ENCODE measurements at regions not wholly inside any gene's neighbourhood (a gene's known extent, or its start where the extent isn't known, plus 50 kb on each side); places are given as distances from the start of the nearest gene placed in this dataset.

GRCh38 chr2:236840857-236841256 is 244.8 kb upstream of the COPS8 start:
- Histone ChIP-seq H3K36me3 (ENCODE audit: control insufficient read depth in 1 of 2, insufficient read depth in 2 of 2, low read length in 2 of 2) (no peaks in the 10 kb centered on the region), H3K27ac (ENCODE audit: low read length) (peak overlapping the region; percentile 19), H3K4me3 (ENCODE audit: low read depth in 1 of 2, low read length in 2 of 2) (no peak overlapping the region)

DNA sequence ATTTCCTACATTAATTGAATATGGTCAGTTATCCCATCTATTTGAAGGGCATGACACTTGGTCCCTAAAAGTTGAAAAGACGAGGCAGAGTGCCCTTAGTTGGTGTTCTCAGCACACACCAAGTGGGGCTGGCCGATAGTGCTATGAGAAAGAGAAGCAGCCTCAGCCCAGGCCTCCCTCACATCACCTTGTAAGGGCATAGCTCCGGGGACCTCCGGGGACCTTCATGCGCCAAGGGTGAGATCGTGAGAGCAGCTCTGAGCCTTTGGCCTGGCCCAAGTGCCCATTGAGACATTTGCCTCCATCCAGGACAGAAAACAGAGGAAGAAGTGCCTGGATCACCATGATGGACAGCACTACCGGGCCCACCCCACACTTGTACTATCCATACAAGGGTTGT is 244.3 kb upstream of the COPS8 start:
- Histone ChIP-seq H3K4me3 (ENCODE audit: low read depth in 1 of 2, low read length in 2 of 2) (no peak overlapping the region), H3K27ac (ENCODE audit: low read length) (no peak overlapping the region), H3K4me1 (ENCODE audit: control insufficient read depth in 1 of 2, insufficient read depth in 2 of 2, low read length in 2 of 2) (no peaks in the 10 kb centered on the region), H3K36me3 (ENCODE audit: control insufficient read depth in 1 of 2, insufficient read depth in 2 of 2, low read length in 2 of 2) (no peaks in the 10 kb centered on the region), H3K27me3 (ENCODE audit: low read depth, low read length) (no peaks in the 10 kb centered on the region), H3K9me3 (ENCODE audit: control insufficient read depth in 1 of 2, low read length in 2 of 2) (no peaks in the 10 kb centered on the region)

More at GRCh38 chr2:236840857-236841256, 244.8 kb upstream of the COPS8 start:
- H3K27me3 ChIP-seq (ENCODE audit: low read depth, low read length) = no peaks in the 10 kb centered on the region
- H3K9me3 ChIP-seq (ENCODE audit: control insufficient read depth in 1 of 2, low read length in 2 of 2) = no peaks in the 10 kb centered on the region
- no peaks in the 10 kb centered on the region for H3K4me1 ChIP-seq (ENCODE audit: control insufficient read depth in 1 of 2, insufficient read depth in 2 of 2, low read length in 2 of 2)

GRCh38 chr2:236843161-236843968 is 242.3 kb upstream of the COPS8 start:
- H3K36me3 ChIP-seq (ENCODE audit: control insufficient read depth in 1 of 2, insufficient read depth in 2 of 2, low read length in 2 of 2) = no peaks in the 10 kb centered on the region
- no peak overlapping the region for H3K27ac ChIP-seq (ENCODE audit: low read length)
- H3K4me1 ChIP-seq (ENCODE audit: control insufficient read depth in 1 of 2, insufficient read depth in 2 of 2, low read length in 2 of 2) = no peaks in the 10 kb centered on the region
- H3K9me3 ChIP-seq (ENCODE audit: control insufficient read depth in 1 of 2, low read length in 2 of 2) = no peaks in the 10 kb centered on the region
- no peaks in the 10 kb centered on the region for H3K27me3 ChIP-seq (ENCODE audit: low read depth, low read length)
- no peak overlapping the region for H3K4me3 ChIP-seq (ENCODE audit: low read depth in 1 of 2, low read length in 2 of 2)

GRCh38 chr2:236844711-236845110 is 241.0 kb upstream of the COPS8 start:
- H3K36me3 ChIP-seq (ENCODE audit: control insufficient read depth in 1 of 2, insufficient read depth in 2 of 2, low read length in 2 of 2) = no peaks in the 10 kb centered on the region
- H3K4me1 ChIP-seq (ENCODE audit: control insufficient read depth in 1 of 2, insufficient read depth in 2 of 2, low read length in 2 of 2) = no peaks in the 10 kb centered on the region
- H3K4me3 ChIP-seq (ENCODE audit: low read depth in 1 of 2, low read length in 2 of 2) = no peak overlapping the region
- no peaks in the 10 kb centered on the region for H3K27me3 ChIP-seq (ENCODE audit: low read depth, low read length)
- no peak overlapping the region for H3K27ac ChIP-seq (ENCODE audit: low read length)
- H3K9me3 ChIP-seq (ENCODE audit: control insufficient read depth in 1 of 2, low read length in 2 of 2) = no peaks in the 10 kb centered on the region

DNA sequence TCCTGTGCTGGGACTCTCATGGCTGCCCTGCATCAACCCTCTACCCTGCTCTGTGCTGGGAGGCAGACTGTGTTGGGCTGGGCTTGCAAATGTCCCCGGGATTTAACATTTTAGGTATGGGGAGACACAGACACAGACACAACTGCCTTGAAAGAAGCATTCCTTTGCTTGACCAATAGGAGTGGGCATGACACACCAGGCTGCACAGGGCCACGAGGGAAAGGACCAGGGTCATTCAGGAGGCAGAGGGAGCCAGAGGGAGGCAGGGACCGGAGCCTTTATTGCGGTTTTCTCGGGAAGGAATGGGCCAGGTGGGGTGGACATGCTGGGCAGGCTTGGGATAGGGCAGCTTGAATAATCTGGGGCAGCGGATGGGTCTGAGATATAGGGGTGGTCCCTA is 238.7 kb upstream of the COPS8 start:
- H3K9me3 ChIP-seq (ENCODE audit: control insufficient read depth in 1 of 2, low read length in 2 of 2) = no peaks in the 10 kb centered on the region
- H3K4me1 ChIP-seq (ENCODE audit: control insufficient read depth in 1 of 2, insufficient read depth in 2 of 2, low read length in 2 of 2) = no peaks in the 10 kb centered on the region
- no peak overlapping the region for H3K4me3 ChIP-seq (ENCODE audit: low read depth in 1 of 2, low read length in 2 of 2)
- H3K27me3 ChIP-seq (ENCODE audit: low read depth, low read length) = no peaks in the 10 kb centered on the region
- no peak overlapping the region for H3K27ac ChIP-seq (ENCODE audit: low read length)
- no peaks in the 10 kb centered on the region for H3K36me3 ChIP-seq (ENCODE audit: control insufficient read depth in 1 of 2, insufficient read depth in 2 of 2, low read length in 2 of 2)

DNA sequence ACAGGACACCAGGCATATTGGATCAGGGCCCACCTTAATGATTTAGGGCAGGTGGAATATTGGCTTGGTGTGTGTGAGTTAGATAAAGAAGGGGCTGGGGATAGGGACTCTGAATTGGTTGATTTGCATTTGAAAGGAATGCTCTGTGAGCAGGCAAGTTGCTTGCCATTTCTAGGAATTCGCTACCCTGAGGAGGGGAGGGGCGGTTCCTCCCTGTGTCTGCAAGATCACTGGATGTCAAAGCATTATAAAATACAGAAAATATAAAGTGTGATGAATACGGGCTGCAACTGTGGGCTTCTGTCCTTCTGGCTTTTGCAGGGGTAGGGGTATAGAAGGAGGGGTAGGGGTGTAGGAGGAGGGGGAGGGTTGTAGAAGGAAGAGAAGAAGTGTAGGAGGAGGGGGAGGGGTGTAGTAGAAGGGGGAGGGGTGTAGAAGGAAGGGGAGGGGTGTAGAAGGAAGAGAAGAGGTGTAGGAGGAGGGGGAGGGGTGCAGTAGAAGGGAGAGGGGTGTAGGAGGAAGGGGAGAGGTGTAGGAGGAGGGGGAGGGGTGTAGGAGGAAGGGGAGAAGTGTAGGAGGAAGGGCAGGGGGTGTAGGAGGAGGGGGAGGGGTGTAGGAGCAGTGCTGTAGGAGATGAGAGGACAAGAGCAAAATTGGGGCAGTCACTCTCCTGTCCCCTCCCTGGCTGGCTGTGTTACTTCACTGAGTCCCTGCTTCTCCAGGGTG is 238.0 kb upstream of the COPS8 start:
- Histone ChIP-seq H3K4me3 (ENCODE audit: low read depth in 1 of 2, low read length in 2 of 2) (no peak overlapping the region), H3K9me3 (ENCODE audit: control insufficient read depth in 1 of 2, low read length in 2 of 2) (no peaks in the 10 kb centered on the region), H3K27ac (ENCODE audit: low read length) (no peak overlapping the region), H3K4me1 (ENCODE audit: control insufficient read depth in 1 of 2, insufficient read depth in 2 of 2, low read length in 2 of 2) (no peaks in the 10 kb centered on the region), H3K36me3 (ENCODE audit: control insufficient read depth in 1 of 2, insufficient read depth in 2 of 2, low read length in 2 of 2) (no peaks in the 10 kb centered on the region), H3K27me3 (ENCODE audit: low read depth, low read length) (no peaks in the 10 kb centered on the region)

DNA sequence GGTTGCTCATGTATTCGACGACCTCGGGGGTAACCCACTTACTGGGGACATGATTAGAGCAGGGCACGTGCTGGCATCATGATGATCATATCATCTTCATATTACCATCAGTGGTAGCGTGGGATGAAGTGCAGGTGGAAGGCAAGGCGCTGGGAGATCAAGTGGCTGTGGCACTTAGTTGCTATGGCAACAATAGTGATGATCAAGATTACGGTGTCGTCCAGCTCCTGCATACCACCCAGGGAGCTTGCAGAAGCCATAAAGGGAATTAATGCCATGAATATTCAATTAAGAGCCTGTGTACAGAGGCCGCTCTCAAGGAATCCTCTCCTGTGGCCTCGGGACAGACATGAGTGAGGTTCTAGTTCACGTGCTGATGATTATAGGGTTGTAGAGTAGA is 237.2 kb upstream of the COPS8 start:
- H3K4me3 ChIP-seq (ENCODE audit: low read depth in 1 of 2, low read length in 2 of 2) = no peak overlapping the region
- no peaks in the 10 kb centered on the region for H3K4me1 ChIP-seq (ENCODE audit: control insufficient read depth in 1 of 2, insufficient read depth in 2 of 2, low read length in 2 of 2)
- H3K36me3 ChIP-seq (ENCODE audit: control insufficient read depth in 1 of 2, insufficient read depth in 2 of 2, low read length in 2 of 2) = no peaks in the 10 kb centered on the region
- H3K27me3 ChIP-seq (ENCODE audit: low read depth, low read length) = no peaks in the 10 kb centered on the region
- no peaks in the 10 kb centered on the region for H3K9me3 ChIP-seq (ENCODE audit: control insufficient read depth in 1 of 2, low read length in 2 of 2)
- H3K27ac ChIP-seq (ENCODE audit: low read length) = no peak overlapping the region

DNA sequence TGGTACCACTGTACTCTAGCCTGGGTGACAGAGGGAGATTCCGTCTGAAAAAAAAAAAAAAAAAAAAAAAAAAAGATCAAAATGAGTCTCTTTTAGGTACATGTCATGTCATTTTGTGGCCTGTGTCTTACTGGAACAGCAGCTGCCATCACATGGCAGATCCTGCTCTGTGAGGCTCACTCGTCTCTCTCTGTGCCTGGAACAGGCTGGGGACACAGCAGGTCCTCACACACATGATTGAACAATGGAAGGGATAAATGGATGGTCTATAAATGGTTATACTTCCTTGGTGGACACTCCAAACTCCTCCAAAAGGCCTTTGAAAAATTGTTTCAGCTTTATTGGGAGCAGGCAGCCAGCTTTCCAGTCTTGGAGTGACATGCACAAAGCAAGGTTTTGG is 236.2 kb upstream of the COPS8 start:
- no peak overlapping the region for H3K27ac ChIP-seq (ENCODE audit: low read length)
- H3K27me3 ChIP-seq (ENCODE audit: low read depth, low read length) = no peaks in the 10 kb centered on the region
- H3K4me3 ChIP-seq (ENCODE audit: low read depth in 1 of 2, low read length in 2 of 2) = no peak overlapping the region
- no peaks in the 10 kb centered on the region for H3K4me1 ChIP-seq (ENCODE audit: control insufficient read depth in 1 of 2, insufficient read depth in 2 of 2, low read length in 2 of 2)
- H3K9me3 ChIP-seq (ENCODE audit: control insufficient read depth in 1 of 2, low read length in 2 of 2) = no peaks in the 10 kb centered on the region
- no peaks in the 10 kb centered on the region for H3K36me3 ChIP-seq (ENCODE audit: control insufficient read depth in 1 of 2, insufficient read depth in 2 of 2, low read length in 2 of 2)

GRCh38 chr2:236849940-236850339 is 235.7 kb upstream of the COPS8 start:
- Histone ChIP-seq H3K9me3 (ENCODE audit: control insufficient read depth in 1 of 2, low read length in 2 of 2) (no peaks in the 10 kb centered on the region), H3K36me3 (ENCODE audit: control insufficient read depth in 1 of 2, insufficient read depth in 2 of 2, low read length in 2 of 2) (no peaks in the 10 kb centered on the region), H3K4me1 (ENCODE audit: control insufficient read depth in 1 of 2, insufficient read depth in 2 of 2, low read length in 2 of 2) (no peaks in the 10 kb centered on the region), H3K27ac (ENCODE audit: low read length) (no peak overlapping the region), H3K4me3 (ENCODE audit: low read depth in 1 of 2, low read length in 2 of 2) (no peak overlapping the region), H3K27me3 (ENCODE audit: low read depth, low read length) (no peaks in the 10 kb centered on the region)

DNA sequence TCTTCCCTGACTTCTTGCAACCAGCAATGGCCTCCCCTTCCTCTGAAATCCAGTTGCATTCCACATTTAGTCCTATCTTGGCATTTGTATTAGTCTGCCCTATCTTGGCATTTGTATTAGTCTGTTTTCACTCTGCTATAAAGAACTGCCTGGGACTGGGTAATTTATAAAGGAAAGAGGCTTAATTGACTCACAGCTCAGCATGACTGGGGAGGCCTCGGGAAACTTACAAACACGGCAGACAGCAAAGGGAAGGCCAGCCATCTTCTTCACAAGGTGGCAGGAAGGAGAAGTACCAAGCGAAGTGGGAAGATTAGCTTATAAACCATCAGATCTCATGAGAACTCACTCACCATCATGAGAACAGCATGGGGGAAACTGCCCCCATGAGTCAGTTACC is 234.5 kb upstream of the COPS8 start:
- Histone ChIP-seq H3K9me3 (ENCODE audit: control insufficient read depth in 1 of 2, low read length in 2 of 2) (no peaks in the 10 kb centered on the region), H3K36me3 (ENCODE audit: control insufficient read depth in 1 of 2, insufficient read depth in 2 of 2, low read length in 2 of 2) (no peaks in the 10 kb centered on the region), H3K4me1 (ENCODE audit: control insufficient read depth in 1 of 2, insufficient read depth in 2 of 2, low read length in 2 of 2) (no peaks in the 10 kb centered on the region), H3K27me3 (ENCODE audit: low read depth, low read length) (no peaks in the 10 kb centered on the region), H3K27ac (ENCODE audit: low read length) (no peak overlapping the region), H3K4me3 (ENCODE audit: low read depth in 1 of 2, low read length in 2 of 2) (no peak overlapping the region)

GRCh38 chr2:236852100-236852976 is 233.4 kb upstream of the COPS8 start:
- no peaks in the 10 kb centered on the region for H3K27me3 ChIP-seq (ENCODE audit: low read depth, low read length)
- no peaks in the 10 kb centered on the region for H3K4me1 ChIP-seq (ENCODE audit: control insufficient read depth in 1 of 2, insufficient read depth in 2 of 2, low read length in 2 of 2)
- no peak overlapping the region for H3K27ac ChIP-seq (ENCODE audit: low read length)
- H3K9me3 ChIP-seq (ENCODE audit: control insufficient read depth in 1 of 2, low read length in 2 of 2) = no peaks in the 10 kb centered on the region
- no peaks in the 10 kb centered on the region for H3K36me3 ChIP-seq (ENCODE audit: control insufficient read depth in 1 of 2, insufficient read depth in 2 of 2, low read length in 2 of 2)
- no peak overlapping the region for H3K4me3 ChIP-seq (ENCODE audit: low read depth in 1 of 2, low read length in 2 of 2)
